Upper lobe of right lung (tissue), 1 donor: ENCODE measurements at regions not wholly inside any gene's neighbourhood (a gene's known extent, or its start where the extent isn't known, plus 50 kb on each side); places are given as distances from the start of the nearest gene placed in this dataset.
A peak's percentile ranks its signal among the peaks of the same experiment; 100 is the strongest.

ENCODE experiments used
- ATAC-seq: fragments of 200-7000 bp; cut with Tn5 transposase; one replicate; pipeline ENCODE4 v1.9.1; 2020; ENCODE audit warnings: mild to moderate bottlenecking, moderate library complexity
- DNase-seq: peaks from one replicate; pipeline ENCODE4 v3.0.0-alpha.2; 2020
- H3K27ac ChIP-seq: fragments of 200-600 bp; one replicate; pipeline ENCODE4 v1.8.0; 2022
- H3K27me3 ChIP-seq: fragments of 200-600 bp; one replicate; pipeline ENCODE4 v1.8.0; 2022; ENCODE audit warnings: mild to moderate bottlenecking
- H3K36me3 ChIP-seq: fragments of 200-600 bp; one replicate; pipeline ENCODE4 v1.8.0; 2022
- H3K4me1 ChIP-seq: fragments of 200-600 bp; one replicate; pipeline ENCODE4 v1.8.0; 2022
- H3K4me3 ChIP-seq: fragments of 200-600 bp; one replicate; pipeline ENCODE4 v1.8.0; 2022; ENCODE audit warnings: mild to moderate bottlenecking
- H3K9me3 ChIP-seq: fragments of 200-600 bp; one replicate; pipeline ENCODE4 v1.8.0; 2022
- intact Hi-C: fragments of 100-400 bp; cut with DNase I; formaldehyde crosslinking; loops from one replicate; pipeline ENCODE4 v1.11.0; 2022
- TF ChIP-seq, protein P1 (sequence below): fragments of 200-600 bp; IDR thresholded peaks from one replicate; pipeline ENCODE4 v1.8.0; 2022; ENCODE audit warnings: antibody characterized with exemption
- donor health status: DM: no; HTN: yes; CAD: no; lungs with severe emphysema.

DNA sequence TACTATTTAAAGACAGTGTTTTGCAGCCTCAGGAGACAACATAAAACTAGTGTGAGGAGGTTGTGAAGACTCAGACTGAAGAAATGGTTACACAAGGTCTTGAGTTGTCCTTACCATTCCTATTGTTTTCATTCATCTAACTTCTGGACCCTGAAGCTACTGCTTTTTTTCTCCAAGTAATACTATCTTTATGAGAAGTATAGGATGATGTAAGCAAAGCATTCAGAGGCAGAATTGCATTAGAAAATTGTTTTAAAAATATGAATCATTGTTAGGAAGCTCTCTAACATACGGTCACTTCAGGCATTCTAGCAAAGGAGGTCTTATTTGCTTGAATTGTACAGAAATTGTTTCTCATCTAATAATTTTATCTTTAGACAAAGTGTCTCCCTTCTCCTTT, 357.8 kb downstream of the TLL1 start:
- no peak for DNase-seq
- ATAC-seq = no peak
- Histone ChIP-seq H3K27me3 (no peaks in the 10 kb centered on the region), H3K27ac (no peak overlapping the region), H3K4me3 (no peak overlapping the region), H3K36me3 (no peaks in the 10 kb centered on the region), H3K4me1 (no peaks in the 10 kb centered on the region), H3K9me3 (no peaks in the 10 kb centered on the region)
- TF ChIP-seq, protein P1, sequence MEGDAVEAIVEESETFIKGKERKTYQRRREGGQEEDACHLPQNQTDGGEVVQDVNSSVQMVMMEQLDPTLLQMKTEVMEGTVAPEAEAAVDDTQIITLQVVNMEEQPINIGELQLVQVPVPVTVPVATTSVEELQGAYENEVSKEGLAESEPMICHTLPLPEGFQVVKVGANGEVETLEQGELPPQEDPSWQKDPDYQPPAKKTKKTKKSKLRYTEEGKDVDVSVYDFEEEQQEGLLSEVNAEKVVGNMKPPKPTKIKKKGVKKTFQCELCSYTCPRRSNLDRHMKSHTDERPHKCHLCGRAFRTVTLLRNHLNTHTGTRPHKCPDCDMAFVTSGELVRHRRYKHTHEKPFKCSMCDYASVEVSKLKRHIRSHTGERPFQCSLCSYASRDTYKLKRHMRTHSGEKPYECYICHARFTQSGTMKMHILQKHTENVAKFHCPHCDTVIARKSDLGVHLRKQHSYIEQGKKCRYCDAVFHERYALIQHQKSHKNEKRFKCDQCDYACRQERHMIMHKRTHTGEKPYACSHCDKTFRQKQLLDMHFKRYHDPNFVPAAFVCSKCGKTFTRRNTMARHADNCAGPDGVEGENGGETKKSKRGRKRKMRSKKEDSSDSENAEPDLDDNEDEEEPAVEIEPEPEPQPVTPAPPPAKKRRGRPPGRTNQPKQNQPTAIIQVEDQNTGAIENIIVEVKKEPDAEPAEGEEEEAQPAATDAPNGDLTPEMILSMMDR = no peak
- intact Hi-C loops = no loop called here

DNA sequence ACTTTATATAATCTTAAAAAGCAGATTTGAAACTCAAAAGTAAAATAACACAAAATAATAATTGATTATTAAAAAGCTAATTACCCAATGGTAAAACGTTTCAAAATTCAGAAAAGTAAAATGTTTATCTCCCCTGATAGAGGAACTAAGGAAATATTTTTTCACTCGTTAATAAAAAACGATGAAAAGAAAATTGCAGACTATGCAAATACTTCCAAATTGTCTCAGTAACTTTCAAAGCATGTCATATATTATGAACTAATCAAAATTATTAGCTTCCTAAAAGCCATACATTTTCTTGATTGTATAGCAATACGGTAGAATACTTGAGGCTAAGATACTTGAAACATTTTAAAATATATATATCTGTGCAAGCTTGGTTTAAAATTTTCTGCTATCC, 366.3 kb downstream of the TLL1 start:
- no peak for DNase-seq
- TF ChIP-seq, protein P1 = no peak
- no peak overlapping the region for H3K4me3 ChIP-seq
- H3K9me3 ChIP-seq = no peaks in the 10 kb centered on the region
- H3K4me1 ChIP-seq = no peaks in the 10 kb centered on the region
- no peak overlapping the region for H3K27ac ChIP-seq
- intact Hi-C loops = no loop called here
- no peak for ATAC-seq
- no peaks in the 10 kb centered on the region for H3K36me3 ChIP-seq
- H3K27me3 ChIP-seq = no peaks in the 10 kb centered on the region

DNA sequence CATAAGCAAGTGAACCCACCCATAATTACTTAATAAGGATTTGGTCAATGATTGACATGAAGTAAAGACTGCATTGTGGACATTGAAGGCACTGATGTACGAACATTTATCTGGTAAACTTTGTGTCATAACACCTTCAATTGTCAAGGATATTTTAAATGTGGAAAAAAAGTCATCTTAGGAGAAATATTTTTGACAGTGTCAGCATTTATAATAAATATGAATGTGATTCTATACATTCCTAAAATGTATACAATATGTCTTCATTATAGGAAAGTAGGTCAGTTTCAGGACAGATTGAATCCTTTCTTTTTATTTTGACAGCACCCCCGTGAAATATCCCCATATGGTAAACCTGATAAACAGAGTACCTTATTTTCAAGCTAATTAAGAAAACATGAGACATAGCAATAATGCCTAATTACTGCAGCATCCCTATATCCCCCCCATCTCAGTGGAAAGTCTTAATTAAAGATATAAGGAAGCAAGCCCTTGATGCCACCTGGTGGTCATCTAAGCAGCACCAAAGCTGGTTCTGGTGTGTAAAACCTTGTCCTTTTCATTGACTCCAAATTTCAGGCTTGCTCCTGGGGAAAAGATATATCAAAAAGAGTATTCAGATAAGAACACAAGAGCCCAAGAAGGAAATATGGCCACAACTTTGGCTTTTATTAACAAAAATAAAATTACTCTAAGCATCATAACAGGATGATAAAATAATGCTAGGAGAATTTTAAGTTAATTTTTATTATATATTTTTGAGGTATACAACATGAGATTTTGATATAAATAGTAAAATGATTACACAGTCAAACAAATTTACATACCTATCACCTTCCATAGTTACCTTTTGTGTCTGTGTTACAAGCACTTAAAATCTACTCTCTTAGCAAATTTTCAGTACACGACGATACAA, 379.7 kb downstream of the TLL1 start:
- intact Hi-C loops = no loop called here
- H3K4me1 ChIP-seq = no peaks in the 10 kb centered on the region
- no peak overlapping the region for H3K4me3 ChIP-seq
- H3K27me3 ChIP-seq = no peaks in the 10 kb centered on the region
- no peaks in the 10 kb centered on the region for H3K9me3 ChIP-seq
- ATAC-seq (no peak), DNase-seq (no peak)
- TF ChIP-seq, protein P1 = peak; percentile 46
- no peak overlapping the region for H3K27ac ChIP-seq
- no peaks in the 10 kb centered on the region for H3K36me3 ChIP-seq

DNA sequence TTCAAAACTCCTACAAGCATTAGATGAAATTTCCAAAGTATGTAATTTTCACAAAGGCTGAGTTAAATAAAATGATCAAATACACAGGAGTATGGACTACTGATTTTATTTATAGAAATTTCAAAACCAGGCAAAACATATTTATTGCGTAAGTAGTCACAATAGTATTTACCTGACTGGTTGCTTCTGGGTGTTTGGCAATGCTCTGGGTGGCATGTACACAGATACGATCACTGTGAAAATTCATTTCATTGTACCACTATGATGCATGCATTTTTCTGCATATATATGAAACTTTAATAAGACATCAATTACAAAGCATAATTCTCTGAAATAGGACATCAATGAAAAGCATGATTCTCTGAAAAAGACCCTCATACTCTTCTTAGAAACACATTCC, 384.2 kb downstream of the TLL1 start:
- H3K4me1 ChIP-seq = no peaks in the 10 kb centered on the region
- TF ChIP-seq, protein P1 = no peak
- no peak overlapping the region for H3K27ac ChIP-seq
- H3K9me3 ChIP-seq = no peaks in the 10 kb centered on the region
- intact Hi-C loops = no loop called here
- H3K27me3 ChIP-seq = no peaks in the 10 kb centered on the region
- no peaks in the 10 kb centered on the region for H3K36me3 ChIP-seq
- no peak overlapping the region for H3K4me3 ChIP-seq
- no peak for ATAC-seq
- DNase-seq = no peak

DNA sequence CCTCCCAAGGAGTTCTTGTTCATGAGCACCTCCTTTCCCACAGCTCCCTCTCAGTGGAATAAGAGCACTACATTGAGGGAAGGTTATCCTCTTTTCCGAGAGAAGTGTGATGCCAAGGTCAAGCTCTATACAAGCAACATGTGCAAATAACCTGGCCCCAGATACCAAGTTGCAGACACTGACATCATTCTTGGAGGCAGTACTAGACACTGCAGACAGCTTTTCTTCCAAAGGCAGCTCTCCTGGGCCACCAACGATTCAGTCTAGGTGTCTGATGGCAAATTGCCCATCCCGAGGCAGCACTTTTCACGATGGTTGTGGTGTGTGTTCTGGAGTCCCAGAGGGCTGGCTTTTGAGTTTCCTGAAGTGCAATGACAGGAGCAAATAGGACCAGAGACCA, 384.9 kb downstream of the TLL1 start:
- DNase-seq = no peak
- Histone ChIP-seq H3K27ac (no peak overlapping the region), H3K4me3 (no peak overlapping the region), H3K27me3 (no peaks in the 10 kb centered on the region), H3K36me3 (no peaks in the 10 kb centered on the region), H3K9me3 (no peaks in the 10 kb centered on the region), H3K4me1 (no peaks in the 10 kb centered on the region)
- intact Hi-C loops = no loop called here
- TF ChIP-seq, protein P1 = no peak
- ATAC-seq = no peak
